ENCODE measurements at regions not wholly inside any gene's neighbourhood (a gene's known extent, or its start where the extent isn't known, plus 50 kb on each side); places are given as distances from the start of the nearest gene placed in this dataset.

GRCh38 chr3:194046995-194047645 is 88.8 kb upstream of the HES1 start:
- Histone ChIP-seq H3K79me2 (ENCODE audit: control insufficient read depth, low read length) (no peaks in the 10 kb centered on the region), H3K4me1 (ENCODE audit: control insufficient read depth, low read length) (peaks cover 14% of the 10 kb centered on the region), H3K4me3 (ENCODE audit: low read length) (no peak overlapping the region), H3K4me2 (ENCODE audit: low read length) (peak overlapping the region; percentile 22), H3K27me3 (ENCODE audit: control insufficient read depth, low read length) (peaks cover 3% of the 10 kb centered on the region; the same call in 1 of the 2 replicates), H3K27ac (ENCODE audit: low read depth, low read length) (no peak overlapping the region), H4K20me1 (ENCODE audit: control insufficient read depth, insufficient read depth, low read depth, low read length) (no peaks in the 10 kb centered on the region), H3K9me3 (ENCODE audit: control insufficient read depth, insufficient read depth, low read length) (peaks cover 14% of the 10 kb centered on the region; the same call in 1 of the 2 replicates), H3F3A (ENCODE audit: control insufficient read depth, insufficient read depth) (no peaks in the 10 kb centered on the region), H3K36me3 (ENCODE audit: control insufficient read depth, low read length) (no peaks in the 10 kb centered on the region), H3K9me2 (replicated peaks; ENCODE audit: control insufficient read depth, low read length) (no peaks in the 10 kb centered on the region)
- TF ChIP-seq EZH2phosphoT487 (IDR thresholded peaks at IDR 0.05; ENCODE audit: borderline replicate concordance, low read length) (no peak), CTCF (IDR thresholded peaks at IDR 0.05; ENCODE audit: low read depth, low read length, poor library complexity, severe bottlenecking) (no peak)

GRCh38 chr3:194049394-194049793 is 86.6 kb upstream of the HES1 start:
- peaks cover 14% of the 10 kb centered on the region; the same call in 1 of the 2 replicates for H3K9me3 ChIP-seq (ENCODE audit: control insufficient read depth, insufficient read depth, low read length)
- H3K4me2 ChIP-seq (ENCODE audit: low read length): no peak overlapping the region
- no peaks in the 10 kb centered on the region for H3K9me2 ChIP-seq (replicated peaks; ENCODE audit: control insufficient read depth, low read length)
- no peaks in the 10 kb centered on the region for H4K20me1 ChIP-seq (ENCODE audit: control insufficient read depth, insufficient read depth, low read depth, low read length)
- no peaks in the 10 kb centered on the region for H3K79me2 ChIP-seq (ENCODE audit: control insufficient read depth, low read length)
- H3F3A ChIP-seq (ENCODE audit: control insufficient read depth, insufficient read depth): no peaks in the 10 kb centered on the region
- H3K27me3 ChIP-seq (ENCODE audit: control insufficient read depth, low read length): no peaks in the 10 kb centered on the region
- peaks cover 14% of the 10 kb centered on the region for H3K4me1 ChIP-seq (ENCODE audit: control insufficient read depth, low read length)
- TF ChIP-seq CTCF (IDR thresholded peaks at IDR 0.05; ENCODE audit: low read depth, low read length, poor library complexity, severe bottlenecking) (no peak), EZH2phosphoT487 (IDR thresholded peaks at IDR 0.05; ENCODE audit: borderline replicate concordance, low read length) (no peak)
- no peaks in the 10 kb centered on the region for H3K36me3 ChIP-seq (ENCODE audit: control insufficient read depth, low read length)
- no peak overlapping the region for H3K4me3 ChIP-seq (ENCODE audit: low read length)
- no peak overlapping the region for H3K27ac ChIP-seq (ENCODE audit: low read depth, low read length)

- Histone ChIP-seq H3K79me2 (ENCODE audit: control insufficient read depth, low read length) (no peaks in the 10 kb centered on the region), H3F3A (ENCODE audit: control insufficient read depth, insufficient read depth) (no peaks in the 10 kb centered on the region), H3K9me2 (replicated peaks; ENCODE audit: control insufficient read depth, low read length) (no peaks in the 10 kb centered on the region), H3K4me3 (ENCODE audit: low read length) (no peak overlapping the region), H3K27ac (ENCODE audit: low read depth, low read length) (no peak overlapping the region), H3K27me3 (ENCODE audit: control insufficient read depth, low read length) (no peaks in the 10 kb centered on the region), H3K4me2 (ENCODE audit: low read length) (no peak overlapping the region), H3K9me3 (ENCODE audit: control insufficient read depth, insufficient read depth, low read length) (peaks cover 14% of the 10 kb centered on the region; the same call in 1 of the 2 replicates), H3K36me3 (ENCODE audit: control insufficient read depth, low read length) (no peaks in the 10 kb centered on the region), H3K4me1 (ENCODE audit: control insufficient read depth, low read length) (peaks cover 14% of the 10 kb centered on the region), H4K20me1 (ENCODE audit: control insufficient read depth, insufficient read depth, low read depth, low read length) (no peaks in the 10 kb centered on the region)
- TF ChIP-seq CTCF (IDR thresholded peaks at IDR 0.05; ENCODE audit: low read depth, low read length, poor library complexity, severe bottlenecking) (no peak), EZH2phosphoT487 (IDR thresholded peaks at IDR 0.05; ENCODE audit: borderline replicate concordance, low read length) (no peak)
Observed at GRCh38 chr3:194050782-194051320, 85.1 kb upstream of the HES1 start.
